CD4-positive, alpha-beta T cell treated with Interleukin-17A for 4 hours (primary cell): ENCODE measurements at regions not wholly inside any gene's neighbourhood (a gene's known extent, or its start where the extent isn't known, plus 50 kb on each side); places are given as distances from the start of the nearest gene placed in this dataset.

ENCODE experiments used
- DNase-seq: peaks from one replicate; pipeline ENCODE4 v3.0.0-alpha.2; 2020; ENCODE audit warnings: mixed read lengths

GRCh38 chr21:24868117-24868516 lies 739.2 kb downstream of the MRPL39 start:
- DNase-seq, result no peak

DNA sequence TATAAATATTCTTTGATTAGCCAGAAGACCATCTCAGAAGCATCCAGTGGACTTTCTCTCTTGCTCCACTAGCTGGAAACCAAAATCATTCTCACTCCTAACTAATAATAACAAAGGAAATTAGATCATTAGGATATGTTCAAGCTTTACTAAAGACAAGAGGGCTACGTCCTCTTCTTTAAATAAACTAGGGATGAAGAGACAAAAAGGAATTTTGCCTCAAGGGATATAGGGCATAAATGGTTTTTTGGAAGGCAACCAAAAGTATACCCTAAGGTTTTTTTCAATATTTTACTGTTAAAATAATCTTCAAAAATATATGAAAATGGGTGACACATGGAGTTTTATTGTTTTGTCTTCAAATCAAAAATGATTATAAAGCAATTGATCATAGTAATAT lies 745.8 kb downstream of the MRPL39 start:
- DNase-seq, result no peak

DNA sequence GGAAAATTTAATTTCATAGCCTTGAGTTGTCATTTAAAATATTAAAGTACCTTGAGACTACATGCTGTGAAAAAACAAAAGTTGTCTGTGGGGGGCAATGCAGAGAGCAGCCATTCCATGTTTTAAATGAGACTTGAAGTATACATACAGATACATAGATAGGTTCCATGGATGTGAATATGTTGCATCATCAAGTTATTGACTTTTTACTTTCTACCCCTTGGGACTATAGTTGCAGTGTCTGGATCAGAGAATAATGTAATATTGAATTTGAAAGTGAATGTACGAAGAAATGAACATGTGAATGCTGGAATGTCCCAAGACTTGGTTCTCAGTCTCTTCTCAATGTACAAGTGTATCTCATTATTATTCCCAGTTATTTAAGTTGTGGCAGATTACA lies 751.0 kb downstream of the MRPL39 start:
- no peak for DNase-seq

DNA sequence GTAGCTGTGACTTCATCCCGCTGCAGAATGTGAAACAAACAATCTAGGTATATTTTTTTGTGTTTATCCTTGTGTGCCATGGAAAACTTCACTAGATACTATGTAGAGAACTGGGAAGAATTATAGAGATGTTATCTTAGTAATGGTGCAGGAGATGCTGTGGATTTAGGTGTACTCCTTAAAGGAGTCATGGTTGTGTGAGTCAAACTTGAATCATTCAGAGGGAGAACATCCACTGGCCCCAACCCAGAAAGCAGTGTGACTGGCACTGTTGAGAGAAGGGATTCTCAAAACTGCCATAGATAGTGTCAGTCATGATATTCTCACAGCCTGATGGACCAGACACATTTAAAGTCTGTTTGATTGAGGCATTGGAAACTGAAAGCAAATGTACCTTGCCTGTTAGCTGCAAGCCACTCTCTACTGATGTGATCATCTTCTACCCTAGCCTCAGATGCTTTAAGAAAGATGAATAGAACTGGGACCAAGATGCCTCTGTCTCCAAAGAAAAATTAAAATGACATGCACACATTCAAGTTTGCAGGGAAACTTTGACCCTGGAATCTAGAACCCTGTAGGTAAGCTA lies 754.6 kb downstream of the MRPL39 start:
- no peak for DNase-seq

- no peak for DNase-seq
These were observed 757.2 kb downstream of the MRPL39 start for GRCh38 chr21:24850121-24850520.

DNA sequence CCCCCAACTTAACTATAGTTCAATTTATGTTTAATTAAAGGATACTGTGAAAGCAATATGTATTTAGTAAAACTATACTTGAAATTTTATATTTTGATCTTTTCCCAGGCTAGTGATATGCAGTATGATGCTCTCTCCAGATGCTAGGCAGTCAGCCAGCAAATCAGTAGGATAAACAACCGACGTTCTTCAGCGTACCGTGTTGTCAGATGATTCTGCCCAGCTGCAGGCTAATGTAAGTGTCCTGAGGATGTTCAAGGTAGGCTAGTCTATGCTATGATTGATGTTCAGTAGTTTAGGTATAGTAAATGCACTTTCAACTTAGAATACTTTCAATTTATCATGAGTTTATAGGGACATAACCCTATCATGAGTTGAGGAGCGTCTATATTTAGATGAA lies 762.6 kb downstream of the MRPL39 start:
- no peak for DNase-seq

GRCh38 chr21:24840287-24840686 lies 767.0 kb downstream of the MRPL39 start:
- DNase-seq, result no peak

DNA sequence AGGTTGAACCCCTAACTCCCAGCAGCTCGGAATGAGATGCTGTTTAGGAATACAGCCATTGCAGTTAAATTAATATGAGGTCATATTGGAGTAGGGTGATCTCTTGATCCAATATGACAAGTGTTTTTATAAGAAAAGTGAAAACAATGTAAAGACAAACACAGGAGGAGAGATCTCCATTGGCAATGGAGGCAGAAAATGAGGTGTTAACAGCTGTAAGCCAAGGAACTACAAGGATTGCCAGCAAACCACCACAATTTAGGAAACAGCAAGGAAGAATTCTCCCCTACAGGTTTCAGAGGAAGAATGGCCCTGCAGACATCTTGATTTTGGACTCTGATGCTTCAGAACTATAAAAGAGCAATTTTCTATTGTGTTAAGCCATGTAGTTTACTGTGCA lies 774.3 kb downstream of the MRPL39 start:
- DNase-seq, result no peak

DNA sequence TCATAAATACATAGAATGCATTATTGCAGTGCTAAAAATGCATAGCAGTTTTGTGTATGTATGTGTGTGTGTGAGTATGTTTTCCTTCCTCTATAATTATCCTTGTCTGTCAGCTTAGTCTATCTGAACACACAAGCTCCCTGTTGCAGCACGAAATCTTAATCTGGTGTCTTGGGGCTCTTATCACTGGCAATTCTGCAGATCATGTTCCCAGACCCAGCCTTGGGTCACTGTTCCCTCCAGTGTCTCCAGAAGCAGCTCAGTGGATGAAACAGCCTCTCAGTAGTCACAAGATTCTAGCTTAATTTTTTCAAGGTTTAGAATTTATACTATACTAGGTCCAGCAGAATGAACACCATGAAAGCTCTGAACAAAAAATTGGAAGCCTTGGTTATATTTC lies 777.9 kb downstream of the MRPL39 start:
- DNase-seq, result no peak

- no peak for DNase-seq
These were observed 780.5 kb downstream of the MRPL39 start for GRCh38 chr21:24826822-24827221.

DNA sequence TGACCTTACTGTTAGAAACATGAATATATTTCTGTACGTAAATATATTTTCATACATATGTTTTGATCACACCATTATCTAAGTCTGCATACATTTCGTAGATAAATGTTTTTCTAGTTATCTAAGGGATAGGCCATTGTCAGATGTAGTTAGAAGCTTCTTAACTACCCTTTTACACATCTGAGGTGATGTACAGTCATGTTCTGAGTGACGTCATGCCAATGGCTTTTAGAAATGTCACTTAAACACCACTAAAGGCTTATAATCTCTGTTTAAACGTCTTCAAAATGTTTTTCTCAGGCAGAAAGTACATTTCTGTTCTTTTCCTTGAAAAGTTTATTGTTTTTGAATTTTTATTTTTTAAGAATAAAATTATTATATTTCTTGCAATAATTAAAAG lies 781.9 kb downstream of the MRPL39 start:
- DNase-seq, result no peak

DNA sequence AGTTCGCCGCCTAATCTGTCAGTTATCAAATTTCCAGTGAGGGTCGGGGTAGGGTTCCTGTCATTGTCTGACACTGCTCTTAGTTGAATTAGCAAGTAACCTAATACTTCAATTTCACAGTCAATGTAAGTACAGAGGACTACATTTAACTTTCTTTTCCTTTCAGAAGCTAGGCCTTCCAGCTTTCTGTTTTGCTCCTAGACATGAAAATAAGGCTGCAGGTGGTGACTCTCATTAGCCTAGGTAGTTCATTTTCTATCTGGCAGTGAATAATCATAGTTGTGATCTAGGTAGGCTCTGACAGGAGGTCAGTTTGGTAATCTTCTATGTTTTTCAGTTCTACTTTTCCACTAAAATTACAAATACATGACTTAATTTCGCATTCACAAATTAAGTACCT lies 783.1 kb downstream of the MRPL39 start:
- DNase-seq, result no peak

GRCh38 chr21:24823247-24823646 lies 784.0 kb downstream of the MRPL39 start:
- no peak for DNase-seq

DNA sequence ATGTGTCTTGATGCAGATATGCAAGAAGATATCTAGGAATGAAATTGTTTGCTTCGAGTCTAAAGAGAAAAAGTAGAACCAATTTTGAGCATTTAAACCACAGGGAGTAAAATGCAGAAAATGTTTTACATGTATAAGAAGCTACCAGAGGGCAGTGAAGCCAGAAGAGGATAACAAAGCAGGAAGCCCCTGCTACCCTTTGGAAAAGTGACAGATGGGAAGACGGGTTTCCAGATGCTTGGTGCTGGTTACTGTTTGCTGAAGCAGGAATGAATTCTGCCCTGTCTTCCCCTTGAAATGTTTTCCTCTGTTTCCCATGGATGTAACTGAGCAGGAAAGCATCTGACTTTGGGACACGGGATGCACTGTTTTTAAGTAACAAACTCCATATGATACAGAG lies 822.2 kb downstream of the MRPL39 start:
- no peak for DNase-seq

- DNase-seq, result no peak
These were observed 826.1 kb downstream of the MRPL39 start for GRCh38 chr21:24781146-24781545.

DNA sequence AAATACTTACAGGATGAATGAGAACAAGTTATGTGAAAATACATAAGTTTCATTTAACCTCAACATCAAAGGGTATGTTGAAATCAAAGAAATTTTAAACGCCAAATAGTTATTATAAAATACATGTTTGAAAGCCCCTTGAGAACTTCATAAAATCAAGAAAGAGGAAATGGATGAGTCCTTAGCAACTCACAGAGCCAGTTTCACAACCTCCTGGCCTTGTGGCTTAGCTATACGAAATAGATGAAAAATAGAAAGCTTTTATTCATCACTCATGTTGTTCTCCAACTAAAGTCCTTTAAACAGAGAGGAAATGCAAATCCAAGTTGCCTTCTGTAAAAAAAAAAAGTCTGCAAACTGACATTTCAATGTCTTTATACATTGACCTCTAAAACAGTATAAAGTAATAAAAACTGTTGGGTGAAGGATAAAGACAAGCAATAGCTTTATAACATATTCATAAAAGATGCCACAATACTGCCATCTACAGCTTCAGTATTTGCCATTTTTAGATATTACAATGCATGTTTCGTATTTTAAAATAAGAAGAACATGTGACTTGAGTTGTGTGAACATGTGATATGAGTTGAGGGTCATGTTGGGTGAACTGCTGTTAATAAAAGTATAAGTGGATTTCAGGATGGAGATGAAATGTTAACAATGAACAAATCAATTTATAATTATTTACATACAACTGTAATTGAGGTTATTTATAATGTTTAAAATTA lies 847.8 kb downstream of the MRPL39 start:
- DNase-seq, result no peak

GRCh38 chr21:24738063-24738462 lies 869.2 kb downstream of the MRPL39 start:
- DNase-seq, result no peak

DNA sequence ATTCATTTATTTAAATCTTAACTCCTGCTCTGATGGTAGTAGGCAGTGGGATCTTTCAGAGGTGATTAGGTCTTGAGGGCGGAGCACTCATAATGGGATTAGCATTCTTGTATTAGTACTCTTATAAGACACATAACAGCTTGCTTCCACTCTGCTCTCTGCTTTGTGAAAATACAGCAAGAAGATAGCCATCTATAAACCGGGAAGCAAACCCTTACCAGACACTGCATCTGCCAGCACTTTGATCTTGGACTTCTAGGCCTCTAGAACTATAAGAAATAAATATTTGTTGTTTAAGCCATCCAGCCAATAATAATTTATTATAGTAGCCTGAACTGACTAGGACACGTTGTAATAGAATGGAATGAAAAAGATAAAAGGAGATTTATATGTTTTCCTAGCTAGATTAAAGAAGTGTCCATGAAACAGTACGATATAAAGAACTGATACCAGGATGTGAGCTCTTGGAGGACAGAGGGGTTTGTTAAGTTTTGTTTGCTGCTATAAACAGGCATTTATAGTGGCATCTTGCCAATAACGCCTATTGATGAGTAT lies 869.9 kb downstream of the MRPL39 start:
- no peak for DNase-seq

- no peak for DNase-seq
These were observed 876.6 kb downstream of the MRPL39 start for GRCh38 chr21:24730661-24731060.

DNA sequence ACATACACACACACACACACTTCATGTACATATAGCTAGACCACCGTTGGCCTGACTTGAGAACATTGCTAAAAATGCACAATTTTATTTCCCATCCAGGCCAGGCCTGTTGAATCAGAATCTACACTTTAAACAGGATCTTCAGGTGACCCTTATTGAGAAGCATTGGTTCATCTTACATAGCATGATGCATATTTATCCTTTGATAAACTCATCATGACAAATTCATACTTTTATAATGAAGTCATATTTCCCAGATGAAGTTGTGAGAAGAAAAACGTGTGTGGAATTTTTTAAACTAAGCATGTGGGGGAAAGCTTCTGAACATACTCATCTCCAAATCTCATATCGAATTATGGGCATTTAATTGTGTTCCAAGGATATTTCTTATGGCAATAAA lies 877.7 kb downstream of the MRPL39 start:
- no peak for DNase-seq

DNA sequence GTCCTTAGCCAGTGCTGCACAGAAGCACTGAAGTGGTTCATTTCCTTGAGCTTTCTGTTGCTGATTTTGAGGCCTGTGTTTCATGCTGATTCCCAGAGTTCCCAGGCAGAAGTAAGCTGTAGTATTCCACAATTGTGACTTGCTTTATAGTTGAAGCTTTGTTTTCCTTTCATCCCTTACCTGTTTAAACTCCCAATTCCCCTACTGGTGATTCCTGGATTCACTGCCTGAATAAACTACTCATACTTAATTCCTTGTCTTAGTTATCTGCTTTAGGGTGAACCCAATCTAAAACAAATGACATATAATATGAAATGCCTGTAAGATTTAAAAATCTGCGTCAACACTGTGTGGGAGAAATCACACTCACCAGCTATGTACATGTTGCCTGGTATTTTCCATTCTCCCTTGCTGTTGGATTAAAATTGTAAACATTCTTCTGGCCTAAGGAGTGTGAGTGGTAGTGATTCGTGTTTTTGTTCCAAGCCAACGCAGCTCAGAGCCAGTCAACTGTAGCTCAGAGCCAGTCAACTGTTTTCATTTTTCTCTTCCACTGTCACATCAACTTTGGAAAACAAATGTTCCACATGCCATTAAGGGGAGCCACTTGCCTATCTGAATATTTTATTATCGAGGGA lies 879.4 kb downstream of the MRPL39 start:
- DNase-seq, result no peak

DNA sequence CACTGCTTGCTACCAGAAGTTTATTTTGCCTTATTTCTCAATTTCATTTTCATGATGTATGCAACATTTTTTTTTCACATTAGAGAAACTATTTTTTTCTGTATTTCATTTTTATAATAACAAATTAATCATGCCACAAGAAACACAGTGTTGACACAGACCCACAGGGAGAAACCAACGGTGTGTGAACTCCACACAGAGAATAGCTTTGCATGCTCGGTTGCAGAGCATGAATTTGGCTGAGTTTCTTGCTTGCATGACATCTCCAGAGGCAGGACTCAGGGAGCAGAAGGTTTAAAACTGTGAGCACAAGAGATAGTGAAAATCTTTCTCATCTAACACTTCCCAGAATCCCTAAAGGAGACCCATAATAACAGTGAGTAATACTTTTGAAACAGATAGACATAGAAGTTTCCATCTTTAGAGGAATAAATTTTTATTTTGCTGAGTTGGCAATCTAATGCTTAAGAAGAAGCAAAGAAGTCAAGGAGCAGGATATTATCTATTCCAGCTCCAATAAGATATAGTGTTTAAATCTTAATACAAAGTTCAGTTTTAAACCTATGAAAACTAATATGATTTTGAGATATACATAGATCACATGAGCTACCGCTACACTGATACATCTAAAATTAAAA lies 890.9 kb downstream of the MRPL39 start:
- no peak for DNase-seq

DNA sequence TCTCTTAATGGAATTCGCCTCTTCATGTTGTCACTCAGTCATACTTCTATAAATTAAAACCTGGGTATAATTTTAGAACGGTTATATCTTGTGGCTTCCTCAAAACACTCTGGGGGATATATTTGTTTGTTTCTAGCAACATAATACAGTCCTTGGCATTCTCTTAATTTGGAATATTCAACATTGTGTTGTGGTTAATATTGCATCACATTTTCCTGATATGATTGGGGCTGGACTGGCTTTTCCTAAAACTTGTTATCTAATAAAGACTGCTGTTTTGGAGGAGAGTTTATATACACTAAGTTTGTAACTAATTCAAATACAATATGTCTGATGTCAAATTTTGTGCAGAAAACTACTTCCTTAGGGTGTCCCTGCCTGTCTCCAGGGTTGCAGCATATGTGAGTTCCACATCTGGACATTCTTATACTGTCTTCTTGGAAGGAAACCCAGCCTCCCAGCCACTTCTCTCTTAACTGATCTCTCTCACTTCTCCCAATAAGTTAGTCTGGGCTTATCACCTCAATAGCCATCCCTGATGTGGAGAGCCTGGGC lies 892.6 kb downstream of the MRPL39 start:
- no peak for DNase-seq
